ENCODE measurements at regions not wholly inside any gene's neighbourhood (a gene's known extent, or its start where the extent isn't known, plus 50 kb on each side); places are given as distances from the start of the nearest gene placed in this dataset.

DNA sequence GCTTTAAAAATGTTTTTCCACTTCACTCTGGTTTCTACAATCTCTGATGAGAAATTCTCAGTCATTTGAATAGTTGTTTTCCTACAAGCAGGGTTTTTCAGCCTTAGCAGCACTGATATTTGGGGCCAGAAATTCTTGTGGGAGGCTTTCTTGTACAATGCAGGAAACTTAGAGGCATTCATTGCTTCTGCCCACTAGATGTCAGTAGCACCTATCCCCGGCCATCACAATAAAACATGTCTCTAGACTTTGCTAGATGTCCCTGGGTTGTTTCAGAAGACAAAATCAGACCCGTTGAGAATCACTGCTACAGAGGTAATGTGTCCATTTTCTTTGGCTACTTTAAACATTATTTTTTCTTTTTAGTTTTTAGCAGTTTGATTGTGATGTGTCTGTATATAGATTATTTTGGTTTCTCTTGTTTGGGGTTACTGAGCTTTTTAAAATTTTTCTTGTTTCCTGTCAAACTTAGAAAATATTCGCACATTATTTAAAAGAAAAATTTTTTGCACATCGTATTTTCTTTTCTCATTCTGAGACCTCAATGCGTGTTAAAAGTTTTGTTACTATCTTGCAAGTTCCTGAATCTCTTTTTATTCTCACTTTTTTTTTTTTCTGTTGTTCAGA is 60.8 kb upstream of the CCDC179 start:
- no peak overlapping the region for H3K4me3 ChIP-seq (ENCODE audit: control insufficient read depth, low read depth, low read length)
- DNase-seq (ENCODE audit: low read depth) = peak; percentile 43
- TF ChIP-seq, protein P1, sequence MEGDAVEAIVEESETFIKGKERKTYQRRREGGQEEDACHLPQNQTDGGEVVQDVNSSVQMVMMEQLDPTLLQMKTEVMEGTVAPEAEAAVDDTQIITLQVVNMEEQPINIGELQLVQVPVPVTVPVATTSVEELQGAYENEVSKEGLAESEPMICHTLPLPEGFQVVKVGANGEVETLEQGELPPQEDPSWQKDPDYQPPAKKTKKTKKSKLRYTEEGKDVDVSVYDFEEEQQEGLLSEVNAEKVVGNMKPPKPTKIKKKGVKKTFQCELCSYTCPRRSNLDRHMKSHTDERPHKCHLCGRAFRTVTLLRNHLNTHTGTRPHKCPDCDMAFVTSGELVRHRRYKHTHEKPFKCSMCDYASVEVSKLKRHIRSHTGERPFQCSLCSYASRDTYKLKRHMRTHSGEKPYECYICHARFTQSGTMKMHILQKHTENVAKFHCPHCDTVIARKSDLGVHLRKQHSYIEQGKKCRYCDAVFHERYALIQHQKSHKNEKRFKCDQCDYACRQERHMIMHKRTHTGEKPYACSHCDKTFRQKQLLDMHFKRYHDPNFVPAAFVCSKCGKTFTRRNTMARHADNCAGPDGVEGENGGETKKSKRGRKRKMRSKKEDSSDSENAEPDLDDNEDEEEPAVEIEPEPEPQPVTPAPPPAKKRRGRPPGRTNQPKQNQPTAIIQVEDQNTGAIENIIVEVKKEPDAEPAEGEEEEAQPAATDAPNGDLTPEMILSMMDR (conservative IDR thresholded peaks at IDR 0.05; ENCODE audit: control insufficient read depth, insufficient read depth, low read depth, low read length) = peak; percentile 81

DNA sequence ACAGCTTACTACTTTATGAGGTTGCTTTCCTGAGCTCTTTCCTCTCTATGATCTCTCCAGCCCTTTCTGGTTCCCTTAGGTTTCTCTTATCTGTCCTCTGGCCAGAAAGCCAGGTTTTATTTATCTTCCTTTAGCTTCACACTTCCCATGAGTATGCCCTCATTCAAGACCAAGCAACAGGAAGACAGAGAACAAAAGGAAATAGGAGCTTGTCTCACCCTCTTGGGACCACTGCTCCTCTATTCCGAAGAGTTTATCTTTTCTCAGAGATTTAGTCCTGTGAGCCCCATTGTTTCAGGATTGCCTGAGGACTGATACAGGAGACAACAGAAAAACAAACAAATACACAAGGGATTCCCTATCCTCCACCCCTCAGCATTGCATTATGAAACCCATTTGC is 62.4 kb upstream of the CCDC179 start:
- TF ChIP-seq, protein P1 (conservative IDR thresholded peaks at IDR 0.05; ENCODE audit: control insufficient read depth, insufficient read depth, low read depth, low read length) = no peak
- DNase-seq (ENCODE audit: low read depth) = no peak
- no peak overlapping the region for H3K4me3 ChIP-seq (ENCODE audit: control insufficient read depth, low read depth, low read length)

DNA sequence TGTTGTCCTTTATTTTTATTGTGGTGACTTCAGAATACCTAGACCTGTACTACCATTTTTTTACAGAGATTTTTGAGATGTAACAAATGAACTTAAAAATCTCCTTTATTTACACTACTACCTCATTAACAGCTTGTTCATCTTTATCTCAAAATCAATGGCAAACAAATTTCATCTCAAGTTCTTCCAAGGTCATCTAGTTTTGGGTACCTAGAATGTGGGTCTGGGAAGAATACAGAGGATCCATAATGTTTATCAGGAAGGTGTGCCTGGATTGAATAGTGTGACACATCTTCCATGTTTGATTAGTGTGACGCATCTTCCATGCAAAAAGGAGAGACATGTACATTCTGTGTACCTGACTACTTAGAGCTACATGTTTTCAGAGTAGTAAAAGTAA is 63.3 kb upstream of the CCDC179 start:
- no peak overlapping the region for H3K4me3 ChIP-seq (ENCODE audit: control insufficient read depth, low read depth, low read length)
- no peak for DNase-seq (ENCODE audit: low read depth)
- TF ChIP-seq, protein P1 (conservative IDR thresholded peaks at IDR 0.05; ENCODE audit: control insufficient read depth, insufficient read depth, low read depth, low read length) = no peak

DNA sequence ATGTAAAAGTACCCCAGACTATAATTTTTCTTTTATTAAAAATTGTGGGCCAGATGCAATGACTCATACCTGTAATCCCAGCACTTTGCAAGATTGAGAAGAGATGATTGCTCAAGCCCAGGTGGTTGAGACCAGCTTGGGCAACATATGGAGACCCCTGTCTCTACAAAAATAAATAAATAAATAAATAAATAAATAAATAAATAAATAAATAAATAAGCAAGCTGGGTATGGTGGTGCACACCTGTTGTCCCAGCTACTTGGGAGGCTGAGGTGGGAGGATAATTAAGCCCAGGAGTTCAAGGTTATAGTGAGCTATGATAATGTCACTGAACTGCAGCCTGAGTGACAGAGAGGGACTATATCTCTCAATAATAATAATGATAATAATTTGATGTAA is 66.1 kb upstream of the CCDC179 start:
- no peak for DNase-seq (ENCODE audit: low read depth)

DNA sequence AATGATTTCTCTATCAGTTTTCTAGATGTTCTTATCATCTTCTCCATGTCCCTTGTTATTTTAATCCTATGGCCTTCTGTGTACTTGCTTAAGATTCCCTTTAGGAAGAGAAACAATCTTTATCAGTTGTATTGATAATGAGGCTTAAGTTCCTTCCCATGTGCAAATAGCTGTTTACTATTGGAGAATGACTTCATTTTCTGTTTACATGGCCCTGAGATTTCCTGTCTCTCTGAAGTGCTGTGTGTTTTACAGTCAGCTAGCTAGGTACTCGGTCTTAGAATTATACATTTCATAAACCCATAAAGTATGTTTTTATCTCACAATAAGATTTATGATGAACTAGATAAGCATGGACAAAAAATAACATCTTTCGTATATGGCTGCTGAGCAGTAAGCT is 67.5 kb upstream of the CCDC179 start:
- H3K4me3 ChIP-seq (ENCODE audit: control insufficient read depth, low read depth, low read length) = no peak overlapping the region
- TF ChIP-seq, protein P1 (conservative IDR thresholded peaks at IDR 0.05; ENCODE audit: control insufficient read depth, insufficient read depth, low read depth, low read length) = no peak
- no peak for DNase-seq (ENCODE audit: low read depth)

More for the DNA sequence above, 66.1 kb upstream of the CCDC179 start:
- TF ChIP-seq, protein P1 (conservative IDR thresholded peaks at IDR 0.05; ENCODE audit: control insufficient read depth, insufficient read depth, low read depth, low read length) = no peak
- no peak overlapping the region for H3K4me3 ChIP-seq (ENCODE audit: control insufficient read depth, low read depth, low read length)

DNA sequence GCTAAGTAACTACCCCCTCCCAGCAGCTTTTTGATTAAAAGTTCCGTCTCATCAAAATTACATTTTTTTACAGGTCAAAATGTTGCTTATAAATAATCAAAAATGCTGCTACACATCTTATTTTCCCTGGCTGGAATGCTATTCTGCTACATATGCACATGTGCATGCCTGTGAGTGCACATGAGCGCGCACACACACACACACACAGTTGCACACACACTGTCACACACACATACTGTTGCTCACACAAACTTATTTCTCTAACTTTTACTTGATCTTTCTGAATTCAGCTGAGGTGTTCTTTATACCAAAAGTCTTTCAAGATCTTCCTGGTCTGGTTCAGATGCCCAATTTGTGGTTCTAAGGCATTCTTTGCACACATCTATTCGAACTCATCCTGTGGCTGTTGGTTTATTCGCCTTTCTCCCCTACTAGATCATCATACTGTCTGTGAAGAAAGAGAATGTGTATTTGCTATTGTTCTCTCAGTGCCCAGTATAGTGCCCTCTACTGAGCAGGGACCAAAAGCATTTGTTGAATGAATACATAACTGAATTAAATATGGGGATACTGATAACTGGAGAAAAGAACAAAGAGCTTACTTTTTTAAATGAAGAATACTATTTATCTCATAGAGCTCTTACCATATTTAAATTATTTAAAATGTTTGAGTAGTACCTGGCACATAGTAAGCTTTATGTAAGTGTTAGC is 68.1 kb upstream of the CCDC179 start:
- no peak for DNase-seq (ENCODE audit: low read depth)
- TF ChIP-seq, protein P1 (conservative IDR thresholded peaks at IDR 0.05; ENCODE audit: control insufficient read depth, insufficient read depth, low read depth, low read length) = peak; percentile 6
- H3K4me3 ChIP-seq (ENCODE audit: control insufficient read depth, low read depth, low read length) = no peak overlapping the region
